HG03196 (cell line): ENCODE measurements at regions not wholly inside any gene's neighbourhood (a gene's known extent, or its start where the extent isn't known, plus 50 kb on each side); places are given as distances from the start of the nearest gene placed in this dataset.
"Not testable (repeated sequence)": the region's sequence is repeated elsewhere in the genome, so short reads cannot be mapped to it uniquely, and the experiment has no call there.

Source experiments
- ATAC-seq: cut with Tn5 transposase; IDR thresholded peaks from one replicate; pipeline ENCODE4 v1.9.1; 2021; ENCODE audit not compliant: unreplicated experiment

GRCh38 chr6:11299421-11299784 is 66.9 kb upstream of the NEDD9 start:
- not testable (repeated sequence) for ATAC-seq

DNA sequence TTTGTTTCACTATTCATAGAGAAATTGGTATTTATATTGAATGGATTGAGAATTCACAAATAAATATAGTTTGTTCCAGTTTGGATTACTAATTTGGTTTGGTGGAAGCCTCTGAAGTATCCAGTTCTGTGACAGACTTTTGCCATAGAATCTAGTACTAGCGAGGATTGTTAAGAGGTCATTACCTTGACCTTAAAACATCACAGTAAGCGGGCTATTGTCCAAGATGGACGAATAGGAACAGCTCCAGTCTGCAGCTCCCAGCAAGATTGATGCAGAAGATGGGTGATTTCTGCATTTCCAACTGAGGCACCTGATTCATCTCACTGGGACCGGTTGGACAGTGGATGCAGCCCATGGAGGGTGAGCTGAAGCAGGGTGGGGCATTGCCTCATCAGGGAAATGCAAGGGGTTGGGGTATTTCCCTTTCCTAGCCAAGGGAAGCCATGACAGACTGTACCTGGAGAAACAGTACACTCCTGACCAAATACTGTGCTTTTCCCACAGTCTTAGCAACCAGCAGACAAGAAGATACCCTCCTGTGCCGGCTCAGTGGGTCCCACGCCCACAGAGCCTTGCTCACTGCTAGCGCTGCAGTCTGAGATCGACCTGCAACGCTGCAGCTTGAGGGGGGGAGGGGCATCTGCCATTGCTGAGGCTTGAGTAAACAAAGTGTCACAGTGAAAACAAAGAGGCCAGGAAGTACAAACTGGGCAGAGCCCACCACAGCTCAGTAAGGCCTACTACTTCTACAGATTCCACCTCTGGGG is 66.4 kb upstream of the NEDD9 start:
- ATAC-seq = no peak

- ATAC-seq = no peak
Measured at GRCh38 chr6:11297376-11297729, 64.9 kb upstream of the NEDD9 start.

DNA sequence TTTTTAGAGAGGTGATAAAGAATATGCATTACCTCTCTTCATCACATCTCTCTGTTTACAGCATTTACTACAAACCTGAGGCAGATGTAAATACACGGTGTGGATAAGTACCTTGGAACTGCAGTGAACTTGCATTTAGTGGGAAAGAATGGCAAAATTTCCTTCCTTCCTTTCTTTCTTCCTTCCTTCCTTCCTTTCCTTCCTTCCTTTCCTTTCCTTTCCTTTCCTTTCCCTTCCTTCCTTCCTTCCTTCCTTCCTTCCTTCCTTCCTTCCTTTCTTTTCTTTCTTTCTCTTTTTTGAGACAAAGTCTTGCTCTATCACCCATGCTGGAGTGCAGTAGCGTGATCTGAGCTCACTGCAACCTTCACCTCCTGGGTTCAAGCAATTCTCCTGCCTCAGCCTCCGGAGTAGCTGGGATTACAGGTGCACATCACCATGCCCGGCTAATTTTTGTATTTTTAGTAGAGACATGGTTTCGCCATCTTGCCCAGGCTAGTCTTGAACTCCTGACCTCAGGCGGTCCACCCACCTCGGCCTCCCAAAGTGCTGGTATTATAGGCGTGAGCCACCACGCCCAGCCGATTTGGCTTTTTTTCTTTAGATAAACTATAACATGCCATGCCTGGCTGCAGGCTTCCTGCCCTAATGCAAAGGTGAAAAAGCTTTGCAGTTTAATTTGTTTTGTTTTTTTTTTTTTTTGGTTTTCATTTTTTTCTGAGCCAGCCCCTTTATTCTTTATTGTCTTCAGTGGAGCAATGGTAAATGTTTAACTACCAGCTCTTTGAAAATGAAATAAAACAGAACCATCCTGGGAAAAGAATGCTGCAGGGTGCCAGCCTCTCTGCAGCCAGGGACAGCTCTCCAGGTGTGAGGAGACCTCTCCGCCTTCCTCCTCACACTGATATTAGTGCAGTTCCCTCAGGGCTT is 64.2 kb upstream of the NEDD9 start:
- no peak for ATAC-seq

GRCh38 chr6:11295969-11296368 is 63.5 kb upstream of the NEDD9 start:
- ATAC-seq = no peak

GRCh38 chr6:11294228-11294627 is 61.8 kb upstream of the NEDD9 start:
- no peak for ATAC-seq

- ATAC-seq = no peak
Measured at GRCh38 chr6:11292594-11293236, 60.2 kb upstream of the NEDD9 start.

DNA sequence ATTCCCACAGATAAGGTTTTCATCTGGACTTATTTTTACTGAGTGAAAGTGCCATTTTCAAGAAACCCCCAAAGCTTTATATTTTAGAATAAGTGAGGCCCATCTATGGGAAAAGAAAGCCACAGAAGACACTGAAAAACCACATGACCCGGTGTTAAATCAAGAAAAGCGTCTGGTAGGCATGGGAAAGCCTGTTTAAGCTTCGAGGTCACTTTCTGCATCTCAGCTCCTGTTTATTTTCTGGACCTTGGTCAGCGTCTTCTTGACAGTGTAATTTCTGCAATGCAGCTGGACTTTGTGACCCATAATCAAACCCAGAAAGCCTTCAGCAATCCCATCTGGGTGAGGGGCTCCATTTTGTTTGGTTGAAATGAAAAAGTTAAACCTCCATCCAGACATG is 59.6 kb upstream of the NEDD9 start:
- no peak for ATAC-seq

- no peak for ATAC-seq
Measured at GRCh38 chr6:11291582-11291981, 59.1 kb upstream of the NEDD9 start.

DNA sequence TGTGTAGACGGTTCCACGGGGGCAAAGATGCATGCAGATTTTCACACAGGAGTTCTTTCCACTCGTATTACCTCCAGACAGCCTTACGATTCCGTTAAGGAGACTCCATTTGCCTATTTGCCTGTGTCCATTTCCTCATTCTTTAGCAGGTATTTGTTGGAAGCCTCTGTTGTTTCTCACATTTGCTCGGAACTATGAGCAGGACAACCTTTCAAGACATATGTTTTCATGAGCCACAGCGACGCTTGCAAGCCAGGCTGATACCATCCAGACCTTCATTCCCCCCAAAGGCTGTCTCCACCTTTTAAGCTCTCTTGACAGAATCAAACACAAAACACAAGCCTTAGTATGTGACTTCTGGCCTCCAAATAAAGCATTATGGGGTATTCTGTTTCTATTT is 57.6 kb upstream of the NEDD9 start:
- ATAC-seq = no peak

- ATAC-seq = no peak
Measured at GRCh38 chr6:11288065-11288464, 55.6 kb upstream of the NEDD9 start.

DNA sequence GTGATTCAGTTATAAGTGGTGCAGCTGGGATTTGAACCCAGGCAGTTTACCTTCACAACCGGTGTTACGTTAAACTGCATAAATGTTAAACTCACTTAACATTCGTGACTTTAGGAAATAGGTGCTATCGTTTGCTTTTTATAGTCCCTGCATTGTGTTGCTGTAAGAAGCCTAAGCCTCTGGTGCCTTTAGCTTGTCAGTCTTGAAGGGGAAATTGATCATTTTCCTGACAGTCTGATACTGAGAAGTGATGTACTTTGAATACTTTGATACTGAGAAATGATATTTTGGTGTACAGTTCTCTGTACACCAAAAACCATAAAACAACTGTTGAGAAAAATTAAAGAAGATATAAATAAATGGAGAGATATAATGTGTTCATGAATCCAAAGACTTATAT is 52.5 kb upstream of the NEDD9 start:
- no peak for ATAC-seq

DNA sequence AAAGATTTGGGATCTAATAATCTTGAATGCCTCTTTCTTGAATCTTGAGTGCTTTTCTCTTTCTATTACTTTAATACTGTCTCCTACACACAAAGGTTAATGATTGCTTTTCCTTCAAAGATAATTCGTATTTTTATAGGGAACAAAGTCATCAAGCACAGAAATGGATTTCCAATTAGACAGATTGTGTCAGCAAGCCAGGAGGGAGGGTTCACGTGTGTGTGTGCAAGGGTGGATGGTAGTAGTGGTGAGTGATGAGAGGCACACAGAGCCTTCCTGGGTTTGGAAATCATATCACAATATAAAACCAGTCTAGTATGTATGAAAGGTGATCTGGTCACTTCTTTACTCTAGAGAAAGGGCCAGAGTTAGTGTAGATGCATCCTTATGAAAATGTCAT is 51.2 kb upstream of the NEDD9 start:
- ATAC-seq = no peak

DNA sequence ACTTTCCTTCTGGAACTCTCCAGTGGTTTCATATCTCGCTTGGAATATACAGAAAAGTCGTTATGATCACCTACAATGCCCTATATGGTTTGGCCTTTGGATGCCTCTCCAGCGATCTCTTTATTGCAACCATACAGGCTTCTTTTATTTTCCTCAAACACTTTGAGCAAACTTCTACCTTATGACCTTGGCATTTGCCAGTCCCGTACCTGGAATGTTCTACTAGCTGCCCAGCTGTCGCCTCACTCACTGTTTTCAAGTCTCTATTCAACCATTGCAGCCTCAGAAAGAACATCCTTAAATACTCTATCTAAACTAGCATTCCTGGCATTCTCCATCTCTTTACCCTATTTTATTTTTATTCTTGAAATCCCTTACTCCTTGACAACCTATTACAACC is 50.4 kb upstream of the NEDD9 start:
- no peak for ATAC-seq
